SK-N-SH (cell line): ENCODE measurements at regions not wholly inside any gene's neighbourhood (a gene's known extent, or its start where the extent isn't known, plus 50 kb on each side); places are given as distances from the start of the nearest gene placed in this dataset.

ENCODE experiments used
- CTCF ChIA-PET: fragments of 300-600, 350-600 bp; formaldehyde crosslinking; extraction: SDS; loops from one replicate; lab custom pipeline; 2021; lab: Yijun Ruan, JAX
- POLR2A ChIA-PET: fragments of 350-600 bp; sonication (Branson Sonifier 250); formaldehyde crosslinking; extraction: SDS; loops from one replicate; lab custom pipeline; 2020; ENCODE audit warnings: antibody characterized with exemption, inconsistent platforms; lab: Yijun Ruan, JAX
- DNase-seq: peaks from one replicate; pipeline ENCODE4 v3.0.0; 2012
- H2AFZ ChIP-seq: fragments of 200-600 bp; sonication (generic); 2 replicates; pipeline ENCODE4 v1.8.1; 2016; ENCODE audit warnings: antibody characterized with exemption, mild to moderate bottlenecking, low read depth
- H3F3A ChIP-seq: fragments of 200-600 bp; sonication (generic); replicated peaks from 2 replicates; pipeline ENCODE3; 2016; ENCODE audit warnings: antibody characterized with exemption, mild to moderate bottlenecking; ENCODE audit not compliant: insufficient read depth
- H3K27ac ChIP-seq, 2 experiments: fragments of 200-500 bp in 1 of 2; fragments of 200-600 bp in 1 of 2; sonication (Bioruptor generic) in 1 of 2; sonication (generic), shearing (Covaris generic) in 1 of 2; 2 replicates each; pipeline versions ENCODE4 v1.5.1 to v1.6.1; 2014 to 2016; ENCODE audit warnings: low read depth in 2 of 2, inconsistent platforms in 1 of 2, low read length in 1 of 2, mild to moderate bottlenecking in 1 of 2, mixed read lengths in 1 of 2
- H3K27me3 ChIP-seq: fragments of 200-600 bp; sonication (generic), shearing (Covaris generic); 2 replicates; pipeline ENCODE4 v1.6.1; 2016; ENCODE audit warnings: mixed run types; ENCODE audit not compliant: insufficient read depth
- H3K36me3 ChIP-seq, 2 experiments: fragments of 200-500 bp in 1 of 2; fragments of 200-600 bp in 1 of 2; sonication (Bioruptor generic) in 1 of 2; sonication (generic) in 1 of 2; replicated peaks in 1 of 2; 2 replicates each; pipeline versions ENCODE3 to v1.5.1; 2014 to 2016; ENCODE audit warnings: low read length in 1 of 2, mild to moderate bottlenecking in 1 of 2; ENCODE audit not compliant: insufficient read depth in 2 of 2, control insufficient read depth in 1 of 2
- H3K4me1 ChIP-seq, 2 experiments: fragments of 200-500 bp in 1 of 2; fragments of 200-600 bp in 1 of 2; sonication (Bioruptor generic) in 1 of 2; sonication (generic), shearing (Covaris generic) in 1 of 2; 2 replicates each; pipeline versions ENCODE4 v1.5.1 to v1.6.1; 2014 to 2016; ENCODE audit warnings: low read depth in 1 of 2, low read length in 1 of 2, mixed run types in 1 of 2; ENCODE audit not compliant: insufficient read depth in 2 of 2, control insufficient read depth in 1 of 2
- H3K4me2 ChIP-seq: fragments of 200-600 bp; sonication (generic), shearing (Covaris generic); 2 replicates; pipeline ENCODE4 v1.6.1; 2017; ENCODE audit warnings: mixed run types
- H3K4me3 ChIP-seq, 2 experiments: fragments of 200-500 bp in 1 of 2; fragments of 200-600 bp in 1 of 2; sonication (Bioruptor generic) in 1 of 2; sonication (generic), shearing (Covaris generic) in 1 of 2; 2 replicates each; pipeline versions ENCODE4 v1.5.1 to v1.8.1; 2014 to 2016; ENCODE audit warnings: low read depth in 2 of 2, inconsistent platforms in 1 of 2, low read length in 1 of 2, mild to moderate bottlenecking in 1 of 2, mixed read lengths in 1 of 2, moderate library complexity in 1 of 2
- H3K79me2 ChIP-seq: fragments of 200-600 bp; sonication (generic); 2 replicates; pipeline ENCODE4 v1.8.1; 2017; ENCODE audit warnings: mild to moderate bottlenecking; ENCODE audit not compliant: insufficient read depth
- H3K9ac ChIP-seq: fragments of 200-600 bp; sonication (generic); 2 replicates; pipeline ENCODE4 v1.6.1; 2017; ENCODE audit warnings: mixed run types
- H3K9me2 ChIP-seq: fragments of 200-600 bp; sonication (generic); 2 replicates; pipeline ENCODE4 v1.6.1; 2017; ENCODE audit warnings: mixed run types
- H3K9me3 ChIP-seq: fragments of 200-600 bp; sonication (generic); 2 replicates; pipeline ENCODE4 v1.6.1; 2017; ENCODE audit warnings: mixed run types, mild to moderate bottlenecking, moderate library complexity
- H4K20me1 ChIP-seq: fragments of 200-600 bp; sonication (generic); 2 replicates; pipeline ENCODE4 v1.6.1; 2017; ENCODE audit warnings: mild to moderate bottlenecking, mixed run types; ENCODE audit not compliant: insufficient read depth
- CHD2 ChIP-seq: fragments of 150-350 bp; IDR thresholded peaks from 2 replicates; pipeline ENCODE4 v1.6.1; 2018; ENCODE audit warnings: low read length; ENCODE audit not compliant: partially characterized antibody
- ELF1 ChIP-seq: IDR thresholded peaks from 2 replicates; pipeline ENCODE4 v1.4.0; 2012
- EP300 ChIP-seq, 2 experiments: IDR thresholded peaks; 2 replicates each; pipeline versions ENCODE4 v1.4.0 to v1.6.1; 2012; ENCODE audit warnings: borderline replicate concordance in 1 of 2, low read depth in 1 of 2, low read length in 1 of 2
- GABPA ChIP-seq: IDR thresholded peaks from 2 replicates; pipeline ENCODE4 v1.4.0; 2012; ENCODE audit warnings: low read depth, mild to moderate bottlenecking
- GATA2 ChIP-seq: sonication (generic); formaldehyde crosslinking; IDR thresholded peaks from 2 replicates; pipeline ENCODE4 v1.5.0; 2020; ENCODE audit warnings: mild to moderate bottlenecking, missing genetic modification reagents
- TEAD4 ChIP-seq: IDR thresholded peaks from 2 replicates; pipeline ENCODE4 v1.4.0; 2012; ENCODE audit warnings: mild to moderate bottlenecking, borderline replicate concordance; ENCODE audit not compliant: insufficient read depth
- ZBTB33 ChIP-seq: IDR thresholded peaks from 2 replicates; pipeline ENCODE4 v1.4.0; 2012; ENCODE audit warnings: low read depth, borderline replicate concordance
- WGBS: methylation state at CpG from one replicate; pipeline ENCODE4 v1.1.6; 2017; ENCODE audit warnings: low lambda C conversion rate; 5-methylcytosine and 5-hydroxymethylcytosine counted together
- TF ChIP-seq, protein P1 (sequence below): IDR thresholded peaks from 2 replicates; pipeline ENCODE4; 2012
- TF ChIP-seq, protein P2 (sequence below): IDR thresholded peaks from 2 replicates; pipeline ENCODE4 v1.4.0; 2012; ENCODE audit warnings: low read depth
- TF ChIP-seq, protein P3 (sequence below): IDR thresholded peaks from 2 replicates; pipeline ENCODE4 v1.6.1; 2012; ENCODE audit warnings: mild to moderate bottlenecking, low read depth, low read length, moderate library complexity
- TF ChIP-seq, protein P4 (sequence below): fragments of 150-350 bp; IDR thresholded peaks from 2 replicates; pipeline ENCODE4 v1.6.1; 2017; ENCODE audit warnings: antibody characterized with exemption, low read length, low read depth, borderline replicate concordance
- TF ChIP-seq, protein P5 (sequence below): fragments of 150-350 bp; IDR thresholded peaks from 2 replicates; pipeline ENCODE4 v1.6.1; 2016; ENCODE audit warnings: mild to moderate bottlenecking, low read depth, low read length

- no peak for TF ChIP-seq CHD2
- TF ChIP-seq, protein P1, sequence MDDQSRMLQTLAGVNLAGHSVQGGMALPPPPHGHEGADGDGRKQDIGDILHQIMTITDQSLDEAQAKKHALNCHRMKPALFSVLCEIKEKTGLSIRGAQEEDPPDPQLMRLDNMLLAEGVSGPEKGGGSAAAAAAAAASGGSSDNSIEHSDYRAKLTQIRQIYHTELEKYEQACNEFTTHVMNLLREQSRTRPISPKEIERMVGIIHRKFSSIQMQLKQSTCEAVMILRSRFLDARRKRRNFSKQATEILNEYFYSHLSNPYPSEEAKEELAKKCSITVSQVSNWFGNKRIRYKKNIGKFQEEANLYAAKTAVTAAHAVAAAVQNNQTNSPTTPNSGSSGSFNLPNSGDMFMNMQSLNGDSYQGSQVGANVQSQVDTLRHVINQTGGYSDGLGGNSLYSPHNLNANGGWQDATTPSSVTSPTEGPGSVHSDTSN = no peak
Observed at GRCh38 chr1:194227161-194227560, 1040.7 kb upstream of the B3GALT2 start (continued).

GRCh38 chr1:194225821-194226220, 1039.4 kb upstream of the B3GALT2 start:
- TF ChIP-seq, protein P2, sequence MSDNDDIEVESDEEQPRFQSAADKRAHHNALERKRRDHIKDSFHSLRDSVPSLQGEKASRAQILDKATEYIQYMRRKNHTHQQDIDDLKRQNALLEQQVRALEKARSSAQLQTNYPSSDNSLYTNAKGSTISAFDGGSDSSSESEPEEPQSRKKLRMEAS = no peak
- TF ChIP-seq CHD2 (no peak), GATA2 (CRISPR knock-in tag) (no peak), TEAD4 (no peak), GABPA (no peak), ELF1 (no peak), EP300 (IDR thresholded peaks at IDR 0.05; ENCODE audit: borderline replicate concordance in 1 of 2, low read depth in 1 of 2, low read length in 1 of 2) (no peak), ZBTB33 (no peak)
- TF ChIP-seq, protein P3, sequence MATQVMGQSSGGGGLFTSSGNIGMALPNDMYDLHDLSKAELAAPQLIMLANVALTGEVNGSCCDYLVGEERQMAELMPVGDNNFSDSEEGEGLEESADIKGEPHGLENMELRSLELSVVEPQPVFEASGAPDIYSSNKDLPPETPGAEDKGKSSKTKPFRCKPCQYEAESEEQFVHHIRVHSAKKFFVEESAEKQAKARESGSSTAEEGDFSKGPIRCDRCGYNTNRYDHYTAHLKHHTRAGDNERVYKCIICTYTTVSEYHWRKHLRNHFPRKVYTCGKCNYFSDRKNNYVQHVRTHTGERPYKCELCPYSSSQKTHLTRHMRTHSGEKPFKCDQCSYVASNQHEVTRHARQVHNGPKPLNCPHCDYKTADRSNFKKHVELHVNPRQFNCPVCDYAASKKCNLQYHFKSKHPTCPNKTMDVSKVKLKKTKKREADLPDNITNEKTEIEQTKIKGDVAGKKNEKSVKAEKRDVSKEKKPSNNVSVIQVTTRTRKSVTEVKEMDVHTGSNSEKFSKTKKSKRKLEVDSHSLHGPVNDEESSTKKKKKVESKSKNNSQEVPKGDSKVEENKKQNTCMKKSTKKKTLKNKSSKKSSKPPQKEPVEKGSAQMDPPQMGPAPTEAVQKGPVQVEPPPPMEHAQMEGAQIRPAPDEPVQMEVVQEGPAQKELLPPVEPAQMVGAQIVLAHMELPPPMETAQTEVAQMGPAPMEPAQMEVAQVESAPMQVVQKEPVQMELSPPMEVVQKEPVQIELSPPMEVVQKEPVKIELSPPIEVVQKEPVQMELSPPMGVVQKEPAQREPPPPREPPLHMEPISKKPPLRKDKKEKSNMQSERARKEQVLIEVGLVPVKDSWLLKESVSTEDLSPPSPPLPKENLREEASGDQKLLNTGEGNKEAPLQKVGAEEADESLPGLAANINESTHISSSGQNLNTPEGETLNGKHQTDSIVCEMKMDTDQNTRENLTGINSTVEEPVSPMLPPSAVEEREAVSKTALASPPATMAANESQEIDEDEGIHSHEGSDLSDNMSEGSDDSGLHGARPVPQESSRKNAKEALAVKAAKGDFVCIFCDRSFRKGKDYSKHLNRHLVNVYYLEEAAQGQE = no peak
- TF ChIP-seq, protein P4, sequence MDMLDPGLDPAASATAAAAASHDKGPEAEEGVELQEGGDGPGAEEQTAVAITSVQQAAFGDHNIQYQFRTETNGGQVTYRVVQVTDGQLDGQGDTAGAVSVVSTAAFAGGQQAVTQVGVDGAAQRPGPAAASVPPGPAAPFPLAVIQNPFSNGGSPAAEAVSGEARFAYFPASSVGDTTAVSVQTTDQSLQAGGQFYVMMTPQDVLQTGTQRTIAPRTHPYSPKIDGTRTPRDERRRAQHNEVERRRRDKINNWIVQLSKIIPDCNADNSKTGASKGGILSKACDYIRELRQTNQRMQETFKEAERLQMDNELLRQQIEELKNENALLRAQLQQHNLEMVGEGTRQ = no peak
- TF ChIP-seq, protein P5, sequence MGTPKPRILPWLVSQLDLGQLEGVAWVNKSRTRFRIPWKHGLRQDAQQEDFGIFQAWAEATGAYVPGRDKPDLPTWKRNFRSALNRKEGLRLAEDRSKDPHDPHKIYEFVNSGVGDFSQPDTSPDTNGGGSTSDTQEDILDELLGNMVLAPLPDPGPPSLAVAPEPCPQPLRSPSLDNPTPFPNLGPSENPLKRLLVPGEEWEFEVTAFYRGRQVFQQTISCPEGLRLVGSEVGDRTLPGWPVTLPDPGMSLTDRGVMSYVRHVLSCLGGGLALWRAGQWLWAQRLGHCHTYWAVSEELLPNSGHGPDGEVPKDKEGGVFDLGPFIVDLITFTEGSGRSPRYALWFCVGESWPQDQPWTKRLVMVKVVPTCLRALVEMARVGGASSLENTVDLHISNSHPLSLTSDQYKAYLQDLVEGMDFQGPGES = no peak
- TF ChIP-seq, protein P1 = no peak
- no peak overlapping the region for H2AFZ ChIP-seq
- ChIA-PET CTCF (no interaction called here), POLR2A (no interaction called here)
- H3K9me3 ChIP-seq = no peaks in the 10 kb centered on the region
- no peaks in the 10 kb centered on the region; a peak in 1 of 4 replicates for H3K4me1 ChIP-seq
- 18% methylated on average over 2 of the region's 2 CpGs for WGBS
- H3K27me3 ChIP-seq = no peaks in the 10 kb centered on the region
- H3F3A ChIP-seq = no peaks in the 10 kb centered on the region
- H3K27ac ChIP-seq = no peak overlapping the region
- H3K4me3 ChIP-seq = no peak overlapping the region
- no peak overlapping the region for H3K9ac ChIP-seq
- no peaks in the 10 kb centered on the region for H3K79me2 ChIP-seq
- H4K20me1 ChIP-seq = no peaks in the 10 kb centered on the region
- no peak for DNase-seq
- H3K9me2 ChIP-seq = no peaks in the 10 kb centered on the region
- no peak overlapping the region for H3K4me2 ChIP-seq
- no peaks in the 10 kb centered on the region for H3K36me3 ChIP-seq
